ENCODE measurements at regions not wholly inside any gene's neighbourhood (a gene's known extent, or its start where the extent isn't known, plus 50 kb on each side); places are given as distances from the start of the nearest gene placed in this dataset.
"Not testable (repeated sequence)": the region's sequence is repeated elsewhere in the genome, so short reads cannot be mapped to it uniquely, and the experiment has no call there.

- H3K27ac Mint-ChIP-seq, result no peak overlapping the region
- peaks cover 0 to 7% (median under 1%) of the 10 kb centered on the region in 6 donors for H3K9me3 Mint-ChIP-seq
- H3K27me3 Mint-ChIP-seq (ENCODE audit: low read depth in 3 of 3), result peaks cover 0 to 5% (median 2%) of the 10 kb centered on the region in 3 donors
- no peaks in the 10 kb centered on the region for H3K4me1 Mint-ChIP-seq
- H3K4me3 Mint-ChIP-seq, result no peak overlapping the region
- no peak for DNase-seq
- no peaks in the 10 kb centered on the region for H3K36me3 Mint-ChIP-seq
These were observed 183.4 kb upstream of the MEIS1 start for GRCh38 chr2:66251573-66251972.

DNA sequence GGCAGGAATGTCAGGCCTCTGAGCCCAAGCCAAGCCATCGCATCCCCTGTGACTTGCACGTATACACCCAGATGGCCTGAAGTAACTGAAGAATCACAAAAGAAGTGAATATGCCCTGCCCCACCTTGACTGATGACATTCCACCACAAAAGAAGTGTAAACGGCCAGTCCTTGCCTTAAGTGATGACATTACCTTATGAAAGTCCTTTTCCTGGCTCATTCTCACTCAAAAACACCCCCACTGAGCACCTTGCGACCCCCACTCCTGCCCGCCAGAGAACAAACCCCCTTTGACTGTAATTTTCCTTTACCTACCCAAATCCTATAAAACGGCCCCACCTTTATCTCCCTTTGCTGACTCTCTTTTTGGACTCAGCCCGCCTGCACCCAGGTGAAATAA lies 185.8 kb upstream of the MEIS1 start:
- H3K9me3 Mint-ChIP-seq; H3K4me1 Mint-ChIP-seq; H3K27me3 Mint-ChIP-seq (ENCODE audit: low read depth in 3 of 3); H3K4me3 Mint-ChIP-seq; H3K36me3 Mint-ChIP-seq; H3K27ac Mint-ChIP-seq; DNase-seq: not testable (repeated sequence)

GRCh38 chr2:66243809-66244208 lies 191.1 kb upstream of the MEIS1 start:
- not testable (repeated sequence) for H3K9me3 Mint-ChIP-seq; H3K27ac Mint-ChIP-seq; H3K27me3 Mint-ChIP-seq (ENCODE audit: low read depth in 3 of 3); H3K4me3 Mint-ChIP-seq; H3K36me3 Mint-ChIP-seq; DNase-seq; H3K4me1 Mint-ChIP-seq

DNA sequence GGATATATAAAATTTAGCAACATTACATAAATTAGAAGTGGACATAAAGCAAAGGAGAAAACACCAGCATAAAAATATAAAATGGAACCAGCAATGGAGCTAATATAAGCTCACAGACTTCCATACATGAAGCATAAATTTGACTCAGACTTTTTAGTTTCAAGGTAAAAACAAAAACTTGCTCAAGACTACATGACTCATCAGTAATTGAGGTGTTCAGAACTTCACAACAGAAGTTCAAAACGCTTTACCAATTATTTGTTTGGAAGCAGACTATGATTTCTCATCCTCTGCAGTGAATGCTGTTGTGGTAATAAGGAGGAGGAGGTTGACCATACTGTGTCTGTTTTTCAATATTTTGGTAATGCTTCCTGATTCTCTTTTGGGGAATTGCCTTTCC lies 192.0 kb upstream of the MEIS1 start:
- not testable (repeated sequence) for H3K4me1 Mint-ChIP-seq; H3K4me3 Mint-ChIP-seq; DNase-seq; H3K27ac Mint-ChIP-seq; H3K36me3 Mint-ChIP-seq; H3K9me3 Mint-ChIP-seq; H3K27me3 Mint-ChIP-seq (ENCODE audit: low read depth in 3 of 3)

- Mint-ChIP-seq H3K4me1 (no peaks in the 10 kb centered on the region), H3K27me3 (ENCODE audit: low read depth in 3 of 3) (peaks cover 0 to 2% (median 0%) of the 10 kb centered on the region in 3 donors), H3K36me3 (no peaks in the 10 kb centered on the region), H3K9me3 (peaks cover 0 to 4% (median 0%) of the 10 kb centered on the region in 6 donors), H3K4me3 (no peak overlapping the region), H3K27ac (no peak overlapping the region)
- no peak for DNase-seq
These were observed 192.7 kb upstream of the MEIS1 start for GRCh38 chr2:66242099-66242789.

DNA sequence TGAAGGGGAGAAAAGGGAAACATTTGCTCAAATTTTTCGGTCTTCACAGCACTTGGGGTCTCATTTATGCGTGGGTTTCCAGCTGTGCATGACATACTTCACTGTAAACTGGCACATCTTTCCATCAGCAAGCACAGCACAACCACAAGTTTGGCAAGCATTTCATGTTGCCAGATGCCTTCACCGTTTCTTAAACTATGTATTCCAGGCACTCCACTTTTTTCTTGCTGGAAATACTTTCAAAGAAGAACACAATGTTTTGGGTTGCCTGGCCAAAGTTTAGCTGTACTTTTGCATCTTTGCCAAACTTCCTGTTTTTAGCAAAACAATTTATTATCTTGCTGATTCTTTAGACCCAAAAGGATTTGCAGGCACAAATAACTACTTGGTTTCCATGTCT lies 194.6 kb upstream of the MEIS1 start:
- H3K27ac Mint-ChIP-seq, result no peak overlapping the region
- no peak overlapping the region for H3K4me3 Mint-ChIP-seq
- no peaks in the 10 kb centered on the region for H3K36me3 Mint-ChIP-seq
- no peak for DNase-seq
- peaks cover 0 to 6% (median 0%) of the 10 kb centered on the region in 6 donors for H3K9me3 Mint-ChIP-seq
- H3K27me3 Mint-ChIP-seq (ENCODE audit: low read depth in 3 of 3), result peaks cover 0 to 3% (median 0%) of the 10 kb centered on the region in 3 donors
- H3K4me1 Mint-ChIP-seq, result no peaks in the 10 kb centered on the region

DNA sequence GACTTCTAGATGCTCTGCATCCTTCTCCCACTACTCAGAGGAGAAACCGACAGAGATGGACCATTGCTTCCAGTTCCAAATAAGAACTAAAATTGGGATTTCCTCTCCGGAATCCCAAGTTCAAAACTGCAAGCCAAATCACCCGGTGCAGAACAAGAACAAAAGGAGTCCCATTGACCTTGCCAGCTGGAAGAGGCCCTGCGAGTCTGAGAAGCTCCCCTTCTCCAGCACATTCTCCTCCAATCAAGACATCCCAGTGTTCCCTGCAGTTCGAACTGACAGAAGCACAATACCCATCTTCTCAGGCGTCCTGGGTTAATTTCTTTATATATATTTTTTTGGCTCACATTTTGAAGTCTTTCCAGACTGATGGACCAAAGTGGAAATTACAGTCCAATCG lies 195.3 kb upstream of the MEIS1 start:
- Mint-ChIP-seq H3K27ac (no peak overlapping the region), H3K4me3 (no peak overlapping the region), H3K36me3 (no peaks in the 10 kb centered on the region), H3K27me3 (ENCODE audit: low read depth in 3 of 3) (peaks cover 0 to 4% (median 0%) of the 10 kb centered on the region in 3 donors), H3K4me1 (no peaks in the 10 kb centered on the region), H3K9me3 (peaks cover 0 to 6% (median 0%) of the 10 kb centered on the region in 6 donors)
- DNase-seq, result no peak

DNA sequence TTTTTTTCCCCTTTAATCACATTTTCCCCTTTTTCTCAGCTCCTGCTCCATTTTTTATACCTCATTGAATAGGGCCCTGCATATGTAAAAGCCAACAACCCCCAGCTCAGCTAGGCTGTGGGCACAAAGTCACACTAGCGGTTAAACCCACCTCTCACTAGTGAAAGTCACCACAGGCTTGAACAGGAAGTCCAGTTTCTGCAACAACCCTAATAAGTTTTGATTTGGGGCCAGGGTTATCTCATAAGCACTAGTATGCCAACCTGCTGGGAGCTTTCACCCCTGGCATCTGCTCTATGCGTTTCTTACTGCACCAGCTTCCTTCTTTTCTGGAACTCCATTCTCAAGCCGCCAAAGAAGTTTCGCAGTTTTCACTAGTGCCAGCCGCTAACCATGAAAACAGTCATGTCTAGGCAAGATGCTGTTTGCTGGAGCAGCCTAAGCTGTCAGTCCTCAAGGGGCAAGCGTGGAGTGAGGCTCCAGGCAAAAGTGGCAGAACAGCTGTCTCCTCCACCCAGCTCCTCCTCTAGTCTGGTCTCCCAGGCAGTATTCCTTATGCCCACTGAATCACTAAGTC lies 197.0 kb upstream of the MEIS1 start:
- H3K9me3 Mint-ChIP-seq, result peaks cover 0 to 6% (median 0%) of the 10 kb centered on the region in 6 donors
- no peak overlapping the region for H3K27ac Mint-ChIP-seq
- DNase-seq, result no peak
- H3K36me3 Mint-ChIP-seq, result no peaks in the 10 kb centered on the region
- no peak overlapping the region for H3K4me3 Mint-ChIP-seq
- H3K4me1 Mint-ChIP-seq, result no peaks in the 10 kb centered on the region
- peaks cover 0 to 4% (median 0%) of the 10 kb centered on the region in 3 donors for H3K27me3 Mint-ChIP-seq (ENCODE audit: low read depth in 3 of 3)

GRCh38 chr2:66236816-66237802 lies 197.8 kb upstream of the MEIS1 start:
- Mint-ChIP-seq H3K27me3 (ENCODE audit: low read depth in 3 of 3) (peaks cover 0 to 4% (median 0%) of the 10 kb centered on the region in 3 donors), H3K9me3 (peaks cover 0 to 6% (median 0%) of the 10 kb centered on the region in 6 donors), H3K27ac (no peak overlapping the region), H3K36me3 (no peaks in the 10 kb centered on the region), H3K4me3 (no peak overlapping the region), H3K4me1 (no peaks in the 10 kb centered on the region)
- DNase-seq, result no peak

GRCh38 chr2:66236067-66236685 lies 198.7 kb upstream of the MEIS1 start:
- DNase-seq, result no peak
- H3K9me3 Mint-ChIP-seq, result peaks cover 0 to 6% (median 0%) of the 10 kb centered on the region in 6 donors
- H3K4me3 Mint-ChIP-seq, result no peak overlapping the region
- H3K4me1 Mint-ChIP-seq, result no peaks in the 10 kb centered on the region
- peaks cover 0 to 4% (median 0%) of the 10 kb centered on the region in 3 donors for H3K27me3 Mint-ChIP-seq (ENCODE audit: low read depth in 3 of 3)
- no peaks in the 10 kb centered on the region for H3K36me3 Mint-ChIP-seq
- no peak overlapping the region for H3K27ac Mint-ChIP-seq

DNA sequence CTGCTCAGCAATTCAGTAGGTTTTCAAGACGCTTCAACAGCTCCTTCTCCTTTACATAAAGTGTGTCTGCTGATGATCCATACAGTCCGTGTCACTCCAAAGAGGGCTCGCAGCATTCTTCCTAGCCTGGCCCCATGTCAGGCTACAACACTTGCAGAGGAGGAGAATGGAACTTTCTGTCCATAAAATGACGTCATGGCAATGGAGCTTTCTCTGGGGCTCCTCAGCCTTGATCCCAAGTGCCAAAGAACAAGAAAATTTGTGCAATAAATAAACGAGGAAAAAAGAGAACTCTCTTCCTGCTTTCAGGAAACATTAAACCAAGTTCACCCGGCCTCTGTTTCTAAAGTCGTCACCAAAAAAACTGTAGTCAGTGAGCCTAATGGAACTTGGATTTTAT lies 199.5 kb upstream of the MEIS1 start:
- Mint-ChIP-seq H3K4me1 (no peaks in the 10 kb centered on the region), H3K9me3 (peaks cover 0 to 6% (median 0%) of the 10 kb centered on the region in 6 donors), H3K27me3 (ENCODE audit: low read depth in 3 of 3) (peaks cover 0 to 4% (median 0%) of the 10 kb centered on the region in 3 donors), H3K4me3 (no peak overlapping the region), H3K27ac (no peak overlapping the region), H3K36me3 (no peaks in the 10 kb centered on the region)
- no peak for DNase-seq

DNA sequence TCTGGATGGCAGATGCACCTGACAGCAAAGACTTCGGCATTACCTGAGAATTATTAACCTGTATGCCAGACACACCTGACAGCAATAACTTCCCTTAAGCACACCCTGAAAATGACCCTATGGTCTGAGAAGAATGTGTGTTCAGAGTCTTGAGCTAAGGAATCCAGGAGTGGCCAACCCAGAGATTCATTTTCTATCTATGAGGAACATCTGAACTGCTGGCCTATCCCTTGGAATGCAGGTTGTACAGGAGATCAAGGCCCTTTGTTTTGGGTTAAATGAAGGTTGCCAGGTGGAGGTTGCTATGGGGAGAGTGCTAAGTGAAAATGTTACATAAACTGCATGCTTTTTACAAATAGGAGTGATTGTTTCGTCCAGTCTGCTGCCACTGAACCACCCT lies 200.9 kb upstream of the MEIS1 start:
- no peak for DNase-seq
- Mint-ChIP-seq H3K27me3 (ENCODE audit: low read depth in 3 of 3) (peaks cover 0 to 5% (median 0%) of the 10 kb centered on the region in 3 donors), H3K36me3 (no peaks in the 10 kb centered on the region), H3K4me3 (no peak overlapping the region), H3K4me1 (no peaks in the 10 kb centered on the region), H3K9me3 (peaks cover 0 to 6% (median 0%) of the 10 kb centered on the region in 6 donors), H3K27ac (no peak overlapping the region)

DNA sequence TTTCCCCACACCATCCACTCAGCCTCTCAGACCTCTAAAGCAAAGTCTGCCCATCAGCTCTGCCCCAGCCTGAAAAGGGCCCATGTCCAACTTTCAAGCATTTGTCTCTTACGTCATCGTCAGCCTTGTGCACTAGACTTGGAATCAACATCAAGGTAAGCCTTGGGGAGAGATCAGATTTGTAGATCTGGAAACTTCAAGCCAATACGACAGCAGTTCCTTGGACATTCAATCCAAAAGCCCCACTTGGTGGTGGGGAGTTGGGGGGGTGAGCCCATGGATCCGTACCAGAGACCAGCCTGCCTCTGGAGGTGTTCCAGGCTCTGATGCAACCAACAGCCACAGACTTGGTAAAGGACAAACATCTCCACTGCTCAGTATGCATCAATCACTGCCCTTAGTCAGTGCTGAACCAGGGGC lies 206.8 kb upstream of the MEIS1 start:
- no peaks in the 10 kb centered on the region for H3K36me3 Mint-ChIP-seq
- H3K9me3 Mint-ChIP-seq, result peaks cover 0 to 4% (median 0%) of the 10 kb centered on the region in 6 donors
- no peak overlapping the region for H3K4me3 Mint-ChIP-seq
- DNase-seq, result no peak
- H3K27me3 Mint-ChIP-seq (ENCODE audit: low read depth in 3 of 3), result peaks cover 0 to 2% (median 0%) of the 10 kb centered on the region in 3 donors
- H3K27ac Mint-ChIP-seq, result no peak overlapping the region
- H3K4me1 Mint-ChIP-seq, result no peaks in the 10 kb centered on the region
